H1 (cell line): ENCODE measurements at regions not wholly inside any gene's neighbourhood (a gene's known extent, or its start where the extent isn't known, plus 50 kb on each side); places are given as distances from the start of the nearest gene placed in this dataset.

Experiments
- HDAC2 ChIP-seq, 2 experiments: fragments of 300-600 bp in 1 of 2; sonication (generic) in 1 of 2; IDR thresholded peaks; 2 replicates each; pipeline ENCODE4 v1.6.1; 2011 to 2012; ENCODE audit warnings: low read depth in 2 of 2, low read length in 2 of 2, mild to moderate bottlenecking in 2 of 2, moderate library complexity in 2 of 2, borderline replicate concordance in 1 of 2, inconsistent platforms in 1 of 2
- NRF1 ChIP-seq: IDR thresholded peaks from 2 replicates; pipeline ENCODE4 v1.6.1; 2011; ENCODE audit warnings: mild to moderate bottlenecking, low read depth, low read length, improper control_type of control experiment
- RBBP5 ChIP-seq: IDR thresholded peaks from 2 replicates; pipeline ENCODE4 v1.7.1; 2012; ENCODE audit warnings: low read depth, mild to moderate bottlenecking, inconsistent platforms, low read length, moderate library complexity, borderline replicate concordance
- SRF ChIP-seq: IDR thresholded peaks from 2 replicates; pipeline ENCODE4 v1.6.1; 2011; ENCODE audit warnings: mild to moderate bottlenecking, low read depth, low read length, moderate library complexity
- TBP ChIP-seq: IDR thresholded peaks from 2 replicates; pipeline ENCODE4 v1.6.1; 2011; ENCODE audit warnings: low read depth, low read length, improper control_type of control experiment

DNA sequence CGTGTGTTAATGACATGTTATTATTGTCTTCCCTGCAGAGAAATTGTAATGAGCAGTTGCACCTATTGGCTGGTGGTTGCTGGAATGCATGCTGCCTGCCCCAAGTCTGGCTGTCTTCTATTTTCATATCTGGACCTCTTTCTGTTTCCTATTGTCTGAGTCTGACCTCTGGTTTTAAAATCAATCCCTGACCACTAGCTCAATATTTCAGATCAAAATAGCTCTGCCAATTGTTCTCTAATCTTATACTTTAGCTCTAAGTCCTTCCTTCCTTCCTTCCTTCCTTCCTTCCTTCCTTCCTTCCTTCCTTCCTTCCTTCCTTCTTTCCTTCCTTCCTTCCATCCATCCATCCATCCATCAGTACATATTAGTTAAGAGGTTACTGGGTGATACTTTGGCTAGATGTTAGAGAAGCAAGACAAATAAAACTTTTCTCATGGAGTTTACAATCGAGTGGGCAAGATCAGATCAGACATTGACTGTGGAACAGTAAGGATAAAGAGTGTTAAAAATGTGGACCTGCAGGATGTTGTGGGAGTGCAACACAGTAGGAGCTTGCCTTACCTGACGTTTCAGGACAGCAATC, 417.1 kb downstream of the SOCS6 start (continued):
- TF ChIP-seq HDAC2 (IDR thresholded peaks at IDR 0.05; ENCODE audit: borderline replicate concordance in 1 of 2, low read depth in 2 of 2, low read length in 2 of 2) (no peak), TBP (no peak), NRF1 (no peak), SRF (no peak), RBBP5 (no peak)
- TF ChIP-seq, all 59 proteins: peak for 0
